GM21515 (cell line): ENCODE measurements at regions not wholly inside any gene's neighbourhood (a gene's known extent, or its start where the extent isn't known, plus 50 kb on each side); places are given as distances from the start of the nearest gene placed in this dataset.

ENCODE experiments used
- ATAC-seq: cut with Tn5 transposase; IDR thresholded peaks from one replicate; pipeline ENCODE4 v1.9.1; 2021; ENCODE audit not compliant: unreplicated experiment

- no peak for ATAC-seq
Measured at GRCh38 chr9:19512103-19512832, 103.5 kb downstream of the ACER2 start.

- no peak for ATAC-seq
Measured at GRCh38 chr9:19511694-19512093, 102.9 kb downstream of the ACER2 start.

GRCh38 chr9:19510907-19511306 lies 102.1 kb downstream of the ACER2 start:
- no peak for ATAC-seq
